ENCODE measurements at regions not wholly inside any gene's neighbourhood (a gene's known extent, or its start where the extent isn't known, plus 50 kb on each side); places are given as distances from the start of the nearest gene placed in this dataset.

- TF ChIP-seq SIN3A (IDR thresholded peaks at IDR 0.05; ENCODE audit: borderline replicate concordance, insufficient read depth, low read length) (no peak), FOXP2 (optimal IDR thresholded peaks at IDR 0.05; ENCODE audit: borderline replicate concordance, extremely low read depth, extremely low read length, insufficient read depth) (no peak), TAF1 (IDR thresholded peaks at IDR 0.05; ENCODE audit: borderline replicate concordance, insufficient read depth, low read length) (no peak), POLR2AphosphoS5 (IDR thresholded peaks at IDR 0.05; ENCODE audit: low read depth, low read length) (no peak), REST (IDR thresholded peaks at IDR 0.05; ENCODE audit: insufficient read depth in 1 of 2, low read depth in 2 of 2, low read length in 2 of 2) (no peak)
Observed at GRCh38 chr2:121061633-121062032, 223.4 kb downstream of the TFCP2L1 start.

GRCh38 chr2:121063471-121063870, 221.5 kb downstream of the TFCP2L1 start:
- no peak for TF ChIP-seq REST (IDR thresholded peaks at IDR 0.05; ENCODE audit: insufficient read depth in 1 of 2, low read depth in 2 of 2, low read length in 2 of 2)
- TF ChIP-seq POLR2AphosphoS5 (IDR thresholded peaks at IDR 0.05; ENCODE audit: low read depth, low read length) = no peak
- TF ChIP-seq TAF1 (IDR thresholded peaks at IDR 0.05; ENCODE audit: borderline replicate concordance, insufficient read depth, low read length) = no peak
- no peak for TF ChIP-seq FOXP2 (optimal IDR thresholded peaks at IDR 0.05; ENCODE audit: borderline replicate concordance, extremely low read depth, extremely low read length, insufficient read depth)
- TF ChIP-seq SIN3A (IDR thresholded peaks at IDR 0.05; ENCODE audit: borderline replicate concordance, insufficient read depth, low read length) = no peak

GRCh38 chr2:121064186-121064585, 220.8 kb downstream of the TFCP2L1 start:
- TF ChIP-seq SIN3A (IDR thresholded peaks at IDR 0.05; ENCODE audit: borderline replicate concordance, insufficient read depth, low read length) (no peak), POLR2AphosphoS5 (IDR thresholded peaks at IDR 0.05; ENCODE audit: low read depth, low read length) (no peak), TAF1 (IDR thresholded peaks at IDR 0.05; ENCODE audit: borderline replicate concordance, insufficient read depth, low read length) (no peak), REST (IDR thresholded peaks at IDR 0.05; ENCODE audit: insufficient read depth in 1 of 2, low read depth in 2 of 2, low read length in 2 of 2) (no peak), FOXP2 (optimal IDR thresholded peaks at IDR 0.05; ENCODE audit: borderline replicate concordance, extremely low read depth, extremely low read length, insufficient read depth) (no peak)

- TF ChIP-seq SIN3A (IDR thresholded peaks at IDR 0.05; ENCODE audit: borderline replicate concordance, insufficient read depth, low read length) (no peak), POLR2AphosphoS5 (IDR thresholded peaks at IDR 0.05; ENCODE audit: low read depth, low read length) (no peak), FOXP2 (optimal IDR thresholded peaks at IDR 0.05; ENCODE audit: borderline replicate concordance, extremely low read depth, extremely low read length, insufficient read depth) (no peak), REST (IDR thresholded peaks at IDR 0.05; ENCODE audit: insufficient read depth in 1 of 2, low read depth in 2 of 2, low read length in 2 of 2) (no peak), TAF1 (IDR thresholded peaks at IDR 0.05; ENCODE audit: borderline replicate concordance, insufficient read depth, low read length) (no peak)
Observed at GRCh38 chr2:121065239-121065638, 219.8 kb downstream of the TFCP2L1 start.

GRCh38 chr2:121066526-121066925, 218.5 kb downstream of the TFCP2L1 start:
- no peak for TF ChIP-seq TAF1 (IDR thresholded peaks at IDR 0.05; ENCODE audit: borderline replicate concordance, insufficient read depth, low read length)
- no peak for TF ChIP-seq SIN3A (IDR thresholded peaks at IDR 0.05; ENCODE audit: borderline replicate concordance, insufficient read depth, low read length)
- TF ChIP-seq POLR2AphosphoS5 (IDR thresholded peaks at IDR 0.05; ENCODE audit: low read depth, low read length) = no peak
- no peak for TF ChIP-seq REST (IDR thresholded peaks at IDR 0.05; ENCODE audit: insufficient read depth in 1 of 2, low read depth in 2 of 2, low read length in 2 of 2)
- TF ChIP-seq FOXP2 (optimal IDR thresholded peaks at IDR 0.05; ENCODE audit: borderline replicate concordance, extremely low read depth, extremely low read length, insufficient read depth) = no peak
